Stimulated activated CD4-positive, alpha-beta T cell treated with anti-CD3 and anti-CD28 coated beads, Interleukin-12 subunit alpha, Interleukin-12 subunit beta, amount 100 ng/mL, for 48 hours (primary cell): ENCODE measurements at regions not wholly inside any gene's neighbourhood (a gene's known extent, or its start where the extent isn't known, plus 50 kb on each side); places are given as distances from the start of the nearest gene placed in this dataset.

Experiments used
- DNase-seq, 3 donors: peaks; one replicate each; pipeline ENCODE4 v3.0.0-alpha.2; 2020; ENCODE audit warnings: low read depth in 2 of 3, low spot score in 1 of 3

- no peak for DNase-seq
Measured at GRCh38 chr11:11789735-11790369, 51.9 kb upstream of the USP47 start.

GRCh38 chr11:11788063-11788710 lies 53.6 kb upstream of the USP47 start:
- DNase-seq = no peak

GRCh38 chr11:11787305-11788062 lies 54.3 kb upstream of the USP47 start:
- peak; percentile 42 to 67 (median 51) for DNase-seq

GRCh38 chr11:11786771-11787170 lies 55.0 kb upstream of the USP47 start:
- DNase-seq = no peak

- no peak for DNase-seq
Measured at GRCh38 chr11:11786234-11786633, 55.5 kb upstream of the USP47 start.

GRCh38 chr11:11782532-11783110 lies 59.2 kb upstream of the USP47 start:
- DNase-seq = no peak

GRCh38 chr11:11780858-11781257 lies 60.9 kb upstream of the USP47 start:
- no peak for DNase-seq

- DNase-seq = no peak
Measured at GRCh38 chr11:11779975-11780374, 61.8 kb upstream of the USP47 start.

- DNase-seq = no peak
Measured at GRCh38 chr11:11777897-11778296, 63.9 kb upstream of the USP47 start.

- no peak for DNase-seq
Measured at GRCh38 chr11:11776714-11777113, 65.1 kb upstream of the USP47 start.

- no peak for DNase-seq
Measured at GRCh38 chr11:11774928-11775327, 66.8 kb upstream of the USP47 start.

- no peak for DNase-seq
Measured at GRCh38 chr11:11772865-11773515, 68.8 kb upstream of the USP47 start.

GRCh38 chr11:11770921-11771486 lies 70.8 kb upstream of the USP47 start:
- DNase-seq = no peak

GRCh38 chr11:11770296-11770695 lies 71.5 kb upstream of the USP47 start:
- DNase-seq = no peak

- no peak for DNase-seq
Measured at GRCh38 chr11:11769782-11770181, 72.0 kb upstream of the USP47 start.

- no peak for DNase-seq
Measured at GRCh38 chr11:11769362-11769761, 72.4 kb upstream of the USP47 start.

- no peak for DNase-seq
Measured at GRCh38 chr11:11764423-11764803, 77.4 kb upstream of the USP47 start.

GRCh38 chr11:11763796-11764422 lies 77.9 kb upstream of the USP47 start:
- DNase-seq = no peak

GRCh38 chr11:11760838-11761237 lies 80.9 kb upstream of the USP47 start:
- DNase-seq = no peak

GRCh38 chr11:11758603-11759196 lies 83.1 kb upstream of the USP47 start:
- no peak for DNase-seq
